ENCODE measurements at regions not wholly inside any gene's neighbourhood (a gene's known extent, or its start where the extent isn't known, plus 50 kb on each side); places are given as distances from the start of the nearest gene placed in this dataset.

- no peak for DNase-seq
- intact Hi-C loops (cut with DNase I): no loop called here
Observed at GRCh38 chr6:45795678-45796077, 220.0 kb downstream of the CLIC5 start.

GRCh38 chr6:45794465-45794864 is 221.2 kb downstream of the CLIC5 start:
- intact Hi-C loops (cut with DNase I): no loop called here
- DNase-seq: no peak

DNA sequence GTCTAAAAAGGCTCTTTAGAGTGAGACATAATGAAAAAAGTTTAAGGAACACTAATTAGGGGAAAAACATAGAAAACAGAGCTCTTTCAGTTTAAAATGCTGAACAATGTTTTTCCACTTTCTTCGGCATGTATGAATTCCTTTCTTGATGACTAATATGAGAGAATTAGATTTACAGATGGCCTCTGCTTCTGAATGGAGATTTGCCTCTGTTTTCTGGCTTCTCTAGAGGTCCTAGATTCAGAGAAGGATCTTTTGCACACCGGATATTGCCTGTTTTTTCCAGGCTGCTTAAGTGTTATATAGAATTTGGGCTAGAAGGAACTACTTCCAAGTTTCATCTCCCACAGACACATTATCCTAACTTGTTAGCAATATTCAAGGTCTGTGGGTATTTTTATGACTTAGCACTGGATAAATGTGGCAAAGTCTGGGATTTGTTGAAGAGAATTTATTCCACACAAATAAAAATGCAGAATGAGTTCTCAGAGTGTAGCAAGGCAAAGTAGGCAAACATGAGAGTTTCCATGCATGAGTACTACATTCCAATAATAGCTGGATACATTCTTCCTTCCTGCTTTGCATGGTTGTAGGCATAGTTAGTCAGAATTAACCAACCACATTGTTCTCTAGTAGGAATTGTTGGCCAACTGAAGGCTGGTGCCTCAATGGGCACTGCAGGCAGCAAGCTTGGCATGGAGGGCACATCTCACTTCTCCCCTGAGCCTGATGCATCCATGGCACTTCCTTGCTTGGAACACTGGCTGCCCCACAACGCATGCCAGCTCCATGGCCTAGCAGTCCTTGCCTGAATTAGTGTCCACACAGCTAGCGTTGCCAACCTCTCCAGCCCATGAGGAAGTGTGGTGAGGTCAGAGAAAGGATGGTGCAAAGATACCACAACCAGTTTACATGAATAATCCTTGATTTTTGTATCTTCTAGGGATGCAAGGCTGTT is 224.2 kb downstream of the CLIC5 start:
- DNase-seq: no peak
- intact Hi-C loops (cut with DNase I): no loop called here

DNA sequence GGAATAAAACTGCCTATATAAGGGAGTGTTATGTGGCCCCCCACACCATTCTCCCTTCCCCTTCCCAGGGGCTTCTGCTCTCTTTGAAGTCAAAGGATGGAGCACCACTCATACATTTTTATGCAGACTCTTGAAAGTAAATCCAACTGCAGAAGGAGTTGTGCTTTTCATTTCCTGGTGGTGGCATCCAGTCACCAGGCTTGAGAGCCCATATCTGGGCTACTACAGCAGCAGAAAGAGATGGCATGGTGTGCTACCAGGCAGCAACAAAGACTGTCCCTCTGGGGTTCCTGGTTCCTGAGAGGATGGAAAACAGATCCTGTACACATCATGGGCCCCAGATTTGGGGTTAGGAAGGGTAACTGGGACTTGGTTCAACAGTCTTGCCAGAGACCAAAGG is 226.4 kb downstream of the CLIC5 start:
- intact Hi-C loops (cut with DNase I): no loop called here
- no peak for DNase-seq

GRCh38 chr6:45787384-45787783 is 228.3 kb downstream of the CLIC5 start:
- intact Hi-C loops (cut with DNase I): no loop called here
- DNase-seq: no peak

DNA sequence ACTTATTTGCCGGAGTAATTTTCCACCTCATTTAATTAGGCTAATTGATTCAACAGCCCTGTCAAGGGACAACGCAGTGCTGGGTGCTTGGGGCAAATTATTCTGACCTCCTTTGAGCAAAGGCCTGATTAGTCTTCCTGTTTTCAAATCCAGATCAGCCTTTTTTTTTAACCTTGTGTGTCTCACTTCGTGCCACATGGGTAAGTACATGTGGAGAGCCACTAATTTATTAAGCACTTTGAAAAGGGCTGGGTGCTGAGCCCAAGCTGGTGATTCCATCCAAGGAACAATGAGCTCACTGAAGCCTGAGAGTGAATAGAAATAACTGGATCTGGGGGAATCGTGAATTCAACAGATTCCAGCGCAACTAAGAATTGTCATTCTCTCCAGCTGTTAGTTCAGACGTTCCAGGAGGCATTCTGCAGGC is 229.3 kb downstream of the CLIC5 start:
- intact Hi-C loops (cut with DNase I): no loop called here
- DNase-seq: peak in 5 of 42 donors; percentile 2 to 39 (median 11)

- no peak for DNase-seq
- intact Hi-C loops (cut with DNase I): no loop called here
Observed at GRCh38 chr6:45784250-45784649, 231.4 kb downstream of the CLIC5 start.

DNA sequence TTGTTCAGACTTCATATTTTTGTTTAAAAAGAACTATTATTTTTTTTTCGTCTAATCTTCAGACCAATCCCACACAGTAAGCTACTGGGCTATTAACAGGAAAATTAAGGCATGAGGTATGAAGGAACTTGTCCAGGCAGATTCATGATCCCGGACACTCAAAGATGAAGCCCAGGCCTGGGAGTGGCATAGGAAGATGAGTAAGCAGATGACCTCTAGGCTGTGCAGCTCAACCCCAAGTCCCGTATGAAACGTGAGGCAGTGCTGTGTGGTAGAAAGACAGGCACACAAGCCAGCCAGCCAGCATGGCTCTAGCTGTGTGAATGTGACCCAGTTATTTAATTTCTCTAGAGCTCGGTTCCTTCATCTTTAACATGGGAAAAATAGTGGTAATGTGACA is 231.9 kb downstream of the CLIC5 start:
- intact Hi-C loops (cut with DNase I): no loop called here
- no peak for DNase-seq

- intact Hi-C loops (cut with DNase I): no loop called here
- DNase-seq: no peak
Observed at GRCh38 chr6:45781890-45782289, 233.8 kb downstream of the CLIC5 start.

- intact Hi-C loops (cut with DNase I): no loop called here
- DNase-seq: no peak
Observed at GRCh38 chr6:45780523-45780922, 235.1 kb downstream of the CLIC5 start.

DNA sequence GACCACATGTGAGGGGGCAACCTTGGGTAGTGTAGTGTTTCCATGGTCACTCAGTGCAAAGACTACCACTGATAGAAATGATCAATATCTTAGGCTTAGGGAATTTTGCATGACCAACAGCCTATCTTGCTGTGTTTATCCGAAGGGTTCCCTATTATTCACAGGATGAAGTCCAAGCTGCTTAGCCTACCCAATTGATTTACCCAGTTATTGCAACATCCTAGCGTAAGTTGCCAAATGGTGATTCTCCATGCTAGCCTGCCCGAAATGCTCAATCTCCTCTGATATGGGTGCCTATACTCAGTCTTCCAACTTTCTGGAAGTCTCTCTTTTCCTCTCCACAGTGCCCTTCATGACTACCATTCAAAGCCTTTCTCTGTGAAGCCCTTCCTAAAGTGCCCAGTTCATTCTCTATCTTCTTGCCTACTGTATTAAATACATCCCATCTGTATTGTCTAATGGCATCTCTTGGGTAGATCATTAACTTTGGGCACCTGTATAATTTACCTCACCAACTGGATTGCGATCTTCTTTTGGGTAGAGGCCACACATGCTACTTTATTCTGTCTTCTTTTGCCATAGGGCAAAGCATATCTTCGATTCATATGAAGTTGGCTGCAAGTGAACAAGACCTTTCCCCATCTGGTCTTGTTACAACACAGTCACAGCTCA is 240.5 kb downstream of the CLIC5 start:
- DNase-seq: no peak
- intact Hi-C loops (cut with DNase I): no loop called here

GRCh38 chr6:45773906-45774305 is 241.8 kb downstream of the CLIC5 start:
- DNase-seq: no peak
- intact Hi-C loops (cut with DNase I): no loop called here

DNA sequence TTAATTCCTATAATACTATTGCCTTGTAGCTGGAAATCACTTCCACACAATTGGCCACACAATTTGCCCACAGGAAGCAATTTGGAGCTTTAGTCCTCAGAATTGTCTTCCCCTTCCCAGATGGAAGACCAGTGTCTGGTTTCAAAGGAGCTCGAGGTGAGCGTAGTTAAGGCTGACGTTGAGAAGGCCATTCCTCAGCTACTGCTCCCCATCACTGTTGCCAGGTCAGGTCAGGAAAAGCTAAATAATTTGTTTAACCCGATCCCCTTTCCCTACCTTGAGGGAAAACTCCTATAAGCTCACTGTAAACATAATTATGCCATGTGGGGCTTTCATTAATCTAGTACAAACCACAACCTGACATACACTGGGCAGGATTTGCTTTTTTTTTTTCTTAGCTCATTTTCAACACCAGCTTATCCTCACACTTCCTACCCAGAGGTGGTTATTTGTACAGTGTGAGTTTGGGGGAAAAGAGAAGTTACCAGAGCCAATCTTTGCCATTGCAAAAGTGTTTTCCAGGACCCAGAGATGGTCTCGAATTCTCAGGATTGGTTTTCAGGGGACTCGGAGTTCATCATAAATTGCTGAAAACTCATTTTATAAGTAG is 242.7 kb downstream of the CLIC5 start:
- no peak for DNase-seq
- intact Hi-C loops (cut with DNase I): no loop called here

GRCh38 chr6:45772051-45772450 is 243.6 kb downstream of the CLIC5 start:
- no peak for DNase-seq
- intact Hi-C loops (cut with DNase I): no loop called here

DNA sequence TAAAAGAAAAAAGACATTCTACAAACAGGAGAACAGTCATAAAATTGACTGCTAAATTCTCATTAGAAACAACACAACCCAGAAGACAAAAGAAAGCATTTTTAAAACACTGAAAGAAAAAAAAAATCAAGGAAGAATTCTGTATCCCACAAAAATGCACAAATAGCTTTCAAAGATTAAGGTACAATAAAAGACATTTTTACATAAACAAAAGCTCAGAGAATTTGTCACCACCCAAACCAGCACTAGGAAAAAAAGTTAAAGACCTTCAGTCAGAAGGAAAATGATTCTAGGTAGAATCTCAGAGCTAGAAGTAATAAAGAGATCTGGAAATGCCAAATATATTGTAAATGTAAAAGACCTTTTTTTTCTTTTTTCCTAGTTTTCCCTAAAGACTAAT is 252.4 kb downstream of the CLIC5 start:
- intact Hi-C loops (cut with DNase I): no loop called here
- DNase-seq: no peak

DNA sequence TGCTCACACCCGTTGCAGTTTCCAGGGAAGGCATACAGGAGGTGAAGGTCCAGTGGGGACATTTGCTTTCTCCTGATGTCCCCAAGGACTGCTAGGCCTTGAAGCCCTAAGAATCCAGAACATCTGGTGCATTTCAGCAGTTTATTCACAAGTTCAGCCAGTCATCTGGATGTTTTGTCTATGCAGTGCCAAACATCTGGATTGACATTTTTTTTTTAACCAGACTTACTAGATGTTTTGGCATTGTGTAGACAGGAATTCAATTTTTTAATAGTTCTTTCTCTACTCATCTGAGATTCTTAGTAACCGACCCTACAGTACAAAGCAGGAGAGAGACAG is 256.2 kb downstream of the CLIC5 start:
- no peak for DNase-seq
- intact Hi-C loops (cut with DNase I): no loop called here

DNA sequence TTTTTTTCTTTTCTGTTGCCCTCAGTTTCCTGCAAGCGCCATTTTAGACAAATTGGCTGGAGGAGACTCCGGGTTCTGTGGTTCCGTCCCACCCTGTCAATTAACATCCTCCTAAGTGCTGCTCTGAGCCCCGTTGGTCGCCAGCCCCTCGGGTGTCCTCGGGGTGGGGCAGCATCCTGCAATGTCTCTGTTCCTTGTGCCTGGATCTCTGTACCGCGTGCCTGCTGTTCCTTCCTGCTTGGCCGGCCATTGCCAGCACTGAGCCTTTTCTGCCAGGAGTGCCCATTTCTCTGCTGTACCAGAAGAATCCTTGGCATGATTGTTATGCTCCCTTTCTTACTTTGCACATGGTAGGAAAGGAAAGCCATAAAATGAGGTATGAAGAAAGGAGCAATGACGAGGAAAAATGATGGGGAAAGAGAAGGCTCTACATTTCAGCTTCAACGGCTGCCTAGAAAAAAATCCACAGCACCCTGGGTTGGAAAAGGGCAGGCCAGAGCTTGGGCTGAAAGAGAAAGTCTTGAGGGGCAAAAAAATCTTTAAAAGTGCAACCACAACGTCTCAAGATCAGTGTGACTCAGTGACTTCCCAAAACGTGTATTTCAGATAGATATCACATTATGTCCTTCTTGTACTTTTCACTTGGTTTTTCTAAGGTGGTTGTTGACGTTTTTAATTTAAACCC is 256.7 kb downstream of the CLIC5 start:
- intact Hi-C loops (cut with DNase I): no loop called here
- DNase-seq: no peak

DNA sequence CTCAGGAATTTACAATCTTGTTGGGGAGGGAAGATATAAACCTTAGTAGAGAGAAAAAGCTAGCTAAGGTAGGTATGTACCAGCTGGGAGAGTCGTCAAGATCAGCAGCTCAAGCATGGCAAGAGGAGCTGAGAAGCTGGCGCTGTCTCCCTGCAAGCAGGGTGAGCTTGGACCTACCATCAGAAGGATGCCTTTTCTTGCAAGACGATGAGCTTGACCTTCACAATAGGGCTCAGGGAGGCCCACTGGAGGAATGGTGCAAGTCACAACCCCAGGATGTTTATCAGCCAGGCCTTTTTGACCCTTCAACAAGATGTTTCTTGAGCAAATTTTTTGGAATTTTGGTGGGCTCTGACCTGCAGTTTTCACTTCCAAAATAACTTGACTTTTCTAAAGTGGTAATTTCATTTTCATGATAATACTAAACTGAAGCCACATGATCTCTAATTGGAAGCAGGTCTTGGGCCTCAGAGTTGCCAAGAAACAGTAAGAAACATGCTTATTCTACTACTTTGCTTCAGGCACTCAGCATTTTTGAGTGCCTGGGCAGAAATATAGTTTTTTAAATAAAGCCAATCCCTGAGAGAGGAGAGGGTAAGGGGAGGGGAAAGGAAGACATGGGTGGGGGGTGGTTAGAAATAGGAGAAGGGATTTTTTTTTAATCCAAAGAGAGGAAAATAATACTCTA is 258.1 kb downstream of the CLIC5 start:
- intact Hi-C loops (cut with DNase I): no loop called here
- DNase-seq: no peak

- DNase-seq: no peak
Observed at GRCh38 chr6:45756606-45757005, 259.1 kb downstream of the CLIC5 start.

More at GRCh38 chr6:45756606-45757005, 259.1 kb downstream of the CLIC5 start:
- intact Hi-C loops (cut with DNase I): no loop called here
